GM19452 (cell line): ENCODE measurements at regions not wholly inside any gene's neighbourhood (a gene's known extent, or its start where the extent isn't known, plus 50 kb on each side); places are given as distances from the start of the nearest gene placed in this dataset.

ENCODE experiments used
- ATAC-seq: cut with Tn5 transposase; IDR thresholded peaks from one replicate; pipeline ENCODE4 v1.9.1; 2021; ENCODE audit not compliant: unreplicated experiment

DNA sequence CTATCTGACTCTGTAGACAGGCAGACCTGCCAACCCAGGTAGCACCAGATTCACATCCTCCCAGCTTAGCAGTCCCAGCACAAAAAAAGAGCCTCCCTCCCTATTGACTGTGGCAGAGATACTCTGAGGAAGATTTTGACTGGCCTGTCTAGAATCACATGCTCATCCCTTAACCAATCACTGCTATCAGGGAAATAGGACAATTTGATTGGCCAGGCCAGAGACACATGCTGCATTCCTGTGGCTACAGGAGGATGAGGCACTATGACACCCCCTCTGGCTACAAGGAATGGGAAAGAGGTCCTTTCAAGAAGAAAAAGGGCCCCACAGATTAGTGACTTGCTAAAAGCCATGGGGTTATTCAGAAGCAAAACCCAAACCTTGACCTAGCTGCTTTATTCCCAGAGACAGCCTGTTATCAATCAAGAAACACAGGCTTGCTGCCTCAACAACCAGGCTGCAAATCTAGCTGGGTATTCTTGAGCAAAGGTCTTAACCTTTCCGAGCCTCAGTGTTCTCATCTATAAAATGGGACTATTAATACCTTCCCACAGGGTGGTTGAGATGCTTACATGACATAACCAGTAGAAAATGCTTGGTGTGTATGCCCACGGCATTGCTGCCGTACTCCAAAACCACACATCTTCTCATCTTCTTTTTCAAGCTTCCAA, 147.6 kb downstream of the BCOR start:
- ATAC-seq, result no peak

DNA sequence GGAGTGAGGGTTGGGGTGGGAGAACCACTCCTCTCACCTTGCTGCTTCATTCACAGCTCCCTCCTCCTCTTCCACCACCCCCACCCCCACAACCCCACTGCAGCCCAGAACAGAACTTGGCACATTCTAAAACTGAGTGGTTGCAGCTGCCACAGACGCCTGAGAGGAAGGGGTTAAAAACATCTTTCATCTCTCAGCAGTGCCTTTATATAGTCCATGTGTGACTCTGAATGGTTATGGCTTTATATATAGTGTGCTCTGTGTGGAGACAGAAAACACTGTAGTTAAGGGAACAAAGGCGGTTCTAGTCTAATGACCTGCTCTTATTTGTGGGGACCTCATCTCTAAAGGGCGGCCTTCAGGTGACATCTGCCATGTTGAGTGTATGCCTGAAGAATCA, 144.8 kb downstream of the BCOR start:
- no peak for ATAC-seq

DNA sequence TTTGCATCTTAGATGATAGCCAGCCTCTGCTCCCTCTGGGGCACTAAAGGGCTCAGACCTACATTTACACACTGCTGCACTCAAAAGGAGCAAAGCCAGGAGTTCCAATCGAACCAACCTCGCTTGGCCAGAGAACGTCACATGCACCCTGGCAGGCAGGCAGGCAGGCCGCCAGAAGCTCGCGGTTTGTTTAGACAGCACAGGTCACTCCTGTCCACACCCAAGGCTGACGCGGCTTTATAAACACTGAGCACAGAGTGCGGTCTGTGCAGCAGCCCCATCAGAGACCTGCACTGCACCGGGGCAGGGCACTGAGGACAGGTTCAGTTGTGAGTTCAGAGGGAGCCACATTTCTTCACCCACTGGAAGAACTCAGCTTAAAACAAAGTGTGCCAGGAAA, 143.9 kb downstream of the BCOR start:
- ATAC-seq, result no peak

DNA sequence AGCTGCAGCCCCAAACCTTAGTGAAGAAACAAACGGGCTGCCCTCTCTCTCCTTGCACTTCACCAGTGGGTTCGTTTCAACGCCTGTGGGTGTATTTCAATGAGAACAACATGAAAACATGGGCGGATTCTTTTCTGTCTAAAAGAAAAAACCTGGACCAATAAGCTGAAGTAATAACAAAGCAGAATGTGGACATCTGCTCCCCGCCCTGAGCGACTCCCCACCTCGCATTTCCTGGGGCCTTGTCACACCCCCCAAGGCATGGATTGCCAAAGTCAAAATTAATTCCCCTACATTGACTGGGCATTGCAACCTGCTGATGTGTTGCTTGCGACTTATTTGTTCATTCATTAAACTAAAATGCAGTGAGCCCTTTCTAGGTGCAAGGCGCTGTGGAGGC, 142.9 kb downstream of the BCOR start:
- ATAC-seq, result no peak

DNA sequence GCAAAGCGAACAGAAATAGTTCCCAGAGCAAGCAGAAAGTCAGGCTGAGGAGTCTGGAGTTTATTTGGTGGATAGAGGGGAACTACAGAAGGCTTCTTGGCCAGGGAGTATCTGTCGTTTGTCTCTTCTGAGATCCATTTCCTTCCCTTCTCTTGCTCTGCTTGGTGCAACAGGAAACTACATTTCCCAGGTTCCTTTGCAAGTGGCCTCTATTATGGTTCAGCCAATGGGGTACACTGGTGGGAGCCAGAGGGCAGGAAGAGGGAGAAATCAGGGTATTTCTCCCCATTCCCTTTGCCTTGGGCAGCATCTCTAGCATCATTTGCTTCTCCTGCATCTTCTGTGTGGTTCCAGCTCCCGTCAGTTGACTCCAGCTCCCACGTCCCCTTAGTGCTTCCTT, 142.1 kb downstream of the BCOR start:
- ATAC-seq, result no peak

DNA sequence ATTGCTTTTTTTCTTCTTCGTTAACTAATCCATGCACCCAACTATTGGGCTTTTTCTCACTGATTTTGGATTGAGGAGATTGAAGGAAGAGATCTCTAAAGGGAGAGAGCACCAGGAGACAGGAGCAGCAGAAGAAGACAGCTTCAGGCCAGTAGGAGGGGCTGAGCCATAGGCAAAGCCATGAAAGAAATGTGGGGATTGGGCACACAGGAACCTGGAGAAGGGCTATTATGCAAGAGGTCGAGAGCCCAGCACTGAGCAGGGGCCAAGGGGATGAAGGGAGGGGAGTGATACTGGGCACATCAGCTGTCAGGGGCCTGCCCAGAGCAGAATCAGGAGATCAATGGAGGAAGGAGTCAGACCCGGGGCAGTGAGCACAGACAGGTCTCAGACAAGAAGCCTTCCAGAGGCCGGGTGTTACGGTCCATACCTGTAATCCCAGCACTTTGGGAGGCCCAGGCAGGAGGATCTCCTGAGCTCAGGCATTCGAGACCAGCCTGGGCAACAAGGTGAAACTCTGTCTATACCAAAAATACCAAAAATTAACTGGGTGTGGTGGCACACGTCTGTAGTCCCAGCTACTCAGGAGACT, 140.9 kb downstream of the BCOR start:
- no peak for ATAC-seq

DNA sequence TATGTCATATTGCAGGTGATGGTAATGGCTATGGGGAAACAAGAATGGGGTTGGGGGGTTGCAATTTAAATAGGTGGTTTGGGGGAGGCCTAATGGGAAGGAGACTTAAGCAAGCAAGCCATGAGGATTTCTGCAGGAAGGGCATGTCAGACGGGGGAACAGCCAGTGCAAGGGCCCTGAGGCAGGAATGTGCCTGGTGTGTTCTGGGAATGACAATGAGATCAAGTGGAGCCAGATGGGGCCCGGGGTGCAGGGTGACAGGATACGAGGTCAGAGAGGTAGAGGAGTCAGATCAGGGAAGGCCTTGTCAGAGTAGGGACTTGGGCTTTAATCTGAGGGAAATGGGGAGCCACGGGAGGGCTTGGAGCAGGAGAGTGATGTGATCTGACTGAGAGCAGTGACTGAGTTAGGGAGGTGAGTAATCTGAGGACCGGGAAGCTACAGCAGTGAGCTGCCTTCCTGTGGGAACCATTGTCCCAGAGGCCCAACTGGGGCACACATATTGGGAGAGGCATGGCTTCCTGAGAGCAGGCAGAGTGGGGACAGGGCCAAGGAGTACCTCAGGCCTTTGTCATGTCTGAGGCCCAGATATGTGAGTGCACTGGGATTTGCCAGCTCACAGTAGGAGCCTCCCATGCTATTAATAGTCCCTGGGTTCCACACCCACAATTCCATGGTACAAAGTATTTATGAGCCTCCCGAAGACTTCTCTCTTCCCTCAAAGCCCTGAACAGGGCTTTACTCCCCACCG, 139.8 kb downstream of the BCOR start:
- ATAC-seq, result no peak

DNA sequence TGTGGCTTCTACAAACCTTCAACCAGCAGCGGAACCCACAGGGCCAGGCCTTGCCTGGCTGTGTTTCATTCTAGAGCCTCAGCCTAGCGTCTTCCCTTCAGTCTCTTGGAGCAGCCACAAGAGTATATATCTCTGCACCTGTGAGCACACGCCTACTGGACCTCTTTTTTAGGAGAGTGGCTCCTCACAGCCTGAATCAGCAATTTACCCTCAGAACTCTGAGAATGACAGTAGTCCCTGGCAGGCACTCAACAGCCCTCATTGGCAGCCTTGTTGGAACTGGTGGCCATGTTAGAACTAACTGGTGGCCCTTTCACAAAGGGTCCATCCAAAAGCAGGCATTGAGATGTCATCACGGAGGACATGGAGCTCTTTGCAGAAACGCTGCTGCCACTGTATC, 138.9 kb downstream of the BCOR start:
- no peak for ATAC-seq

DNA sequence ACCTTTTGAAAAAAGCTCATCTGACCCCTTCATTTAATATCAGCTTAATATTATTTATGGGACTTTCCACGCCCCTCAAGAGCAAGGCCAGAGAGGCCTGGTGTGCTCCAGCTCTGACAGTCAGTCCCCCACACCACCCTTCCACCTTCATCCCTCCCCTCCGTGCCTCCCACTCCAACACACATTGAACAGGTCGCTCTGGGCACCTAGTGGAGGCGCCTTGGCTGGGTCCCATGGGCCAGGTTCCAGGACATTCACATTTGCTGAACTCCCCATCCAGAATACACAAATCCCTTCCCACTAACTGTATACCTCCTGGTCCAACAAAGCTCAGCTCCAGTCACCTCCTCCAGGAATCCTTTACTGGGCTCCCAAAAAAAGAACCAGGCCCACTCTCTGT, 137.5 kb downstream of the BCOR start:
- ATAC-seq, result no peak

DNA sequence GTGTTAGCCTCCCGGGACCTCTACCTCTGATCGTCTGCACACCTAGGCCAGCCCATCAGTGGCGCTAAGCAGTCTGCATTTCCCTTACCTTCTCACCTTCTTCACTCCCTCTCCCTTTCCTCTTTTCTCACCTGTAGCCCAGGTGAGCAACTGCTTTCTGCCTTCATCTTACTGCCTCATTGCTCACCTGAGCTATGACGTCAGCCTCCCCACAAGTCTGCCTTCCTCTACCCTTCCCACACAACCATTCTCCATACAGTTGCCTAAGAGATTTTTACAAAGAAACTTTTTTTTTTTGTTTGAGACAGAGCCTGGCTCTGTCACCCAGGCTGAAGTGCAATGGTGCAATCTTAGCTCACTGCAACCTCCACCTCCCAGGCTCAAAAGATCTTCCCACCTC, 136.3 kb downstream of the BCOR start:
- no peak for ATAC-seq

DNA sequence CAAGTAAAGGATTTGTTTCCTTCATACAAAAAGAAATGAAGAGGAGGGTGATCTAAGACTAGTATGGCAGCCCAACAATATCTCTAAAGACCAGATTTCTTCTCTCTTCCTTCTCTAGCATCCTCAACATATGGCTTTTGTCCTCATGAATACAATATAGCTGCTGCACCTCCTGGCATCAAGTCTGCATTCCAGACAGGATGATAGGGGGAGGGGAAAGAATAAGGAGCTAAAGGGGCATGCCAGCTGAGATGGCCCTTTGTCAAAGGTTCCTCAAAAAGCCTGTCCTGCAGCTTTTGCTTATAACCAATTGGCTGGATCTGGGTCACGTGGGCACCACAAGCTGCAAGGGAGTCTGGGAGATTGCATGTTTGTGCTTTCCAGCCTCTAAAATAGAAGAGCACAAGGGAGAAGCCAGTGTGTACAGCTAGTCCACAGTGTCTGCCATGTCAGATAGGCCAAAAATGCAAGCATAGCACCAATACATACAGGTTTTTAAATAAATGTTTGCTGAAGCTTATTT, 132.6 kb downstream of the BCOR start:
- ATAC-seq, result no peak

DNA sequence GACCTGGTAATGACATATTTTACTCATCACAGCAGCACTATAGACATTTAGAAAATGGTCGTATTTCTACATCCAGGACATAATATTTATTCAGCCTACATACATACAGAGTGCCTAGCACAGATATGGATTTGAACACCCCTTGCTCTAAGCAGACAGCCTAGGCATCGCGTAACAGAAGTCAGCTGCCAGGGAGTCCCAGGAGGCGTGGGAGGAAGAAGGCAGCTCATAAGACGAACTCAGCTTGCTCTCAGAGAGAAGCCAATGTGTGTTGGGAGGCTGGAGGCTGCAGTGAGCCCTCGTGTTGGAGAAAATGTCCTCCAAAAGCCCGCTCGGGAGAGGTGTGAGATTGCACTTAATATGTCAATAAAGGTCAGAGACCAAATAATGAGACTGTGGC, 131.6 kb downstream of the BCOR start:
- no peak for ATAC-seq

DNA sequence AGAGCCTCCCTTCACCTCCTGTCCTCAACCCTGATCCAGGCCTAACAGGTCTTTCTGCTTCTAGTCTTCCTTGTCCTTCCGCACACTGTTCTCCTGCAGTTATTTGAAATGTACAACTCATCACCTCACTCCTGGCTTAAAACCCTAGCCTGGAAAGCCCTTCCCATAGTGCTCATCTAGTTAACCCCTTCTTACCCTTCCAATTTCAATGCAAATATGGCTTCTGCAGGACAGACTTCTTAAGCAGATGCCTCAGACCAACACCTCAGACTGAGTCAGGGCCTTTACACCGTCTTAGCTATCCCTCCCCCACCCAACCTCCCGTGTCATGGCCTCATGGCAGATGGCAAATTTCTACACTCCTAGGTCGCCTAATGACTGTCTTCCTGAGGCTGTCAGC, 130.4 kb downstream of the BCOR start:
- no peak for ATAC-seq

DNA sequence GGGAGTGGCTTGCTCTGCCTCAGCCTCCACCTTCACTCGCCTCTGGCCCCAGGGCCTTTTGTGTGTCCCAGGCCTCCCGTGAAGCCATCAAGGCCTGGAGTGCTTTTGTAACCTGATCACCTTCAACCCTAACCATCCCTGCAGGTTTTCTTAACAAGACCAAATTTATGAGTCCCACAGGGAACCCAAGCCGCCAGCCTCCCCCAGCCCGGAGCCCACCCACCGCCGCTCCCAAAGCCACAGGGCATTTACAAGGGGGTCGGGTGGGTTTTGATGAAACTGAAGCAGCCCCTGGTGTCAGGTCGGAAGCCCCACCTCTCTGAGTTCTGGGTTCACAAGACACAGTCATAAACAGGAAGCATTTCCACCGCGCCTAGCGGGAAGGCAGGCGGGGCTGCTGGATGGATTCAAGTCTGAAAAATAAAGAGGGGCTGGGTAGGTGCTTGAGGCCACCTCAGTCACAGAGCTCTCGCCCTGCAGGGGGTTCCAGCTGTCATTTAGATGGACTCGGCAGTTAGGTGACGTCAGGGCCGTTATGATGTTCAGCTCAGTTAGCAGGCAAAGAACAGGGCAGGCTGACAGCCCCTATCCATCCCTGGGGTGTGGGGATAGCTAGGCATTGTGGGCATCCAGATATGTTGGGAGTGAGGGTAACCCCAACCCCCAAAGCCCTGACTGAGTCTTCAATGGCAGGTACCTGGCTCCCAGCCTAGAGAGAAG, 128.5 kb downstream of the BCOR start:
- no peak for ATAC-seq

DNA sequence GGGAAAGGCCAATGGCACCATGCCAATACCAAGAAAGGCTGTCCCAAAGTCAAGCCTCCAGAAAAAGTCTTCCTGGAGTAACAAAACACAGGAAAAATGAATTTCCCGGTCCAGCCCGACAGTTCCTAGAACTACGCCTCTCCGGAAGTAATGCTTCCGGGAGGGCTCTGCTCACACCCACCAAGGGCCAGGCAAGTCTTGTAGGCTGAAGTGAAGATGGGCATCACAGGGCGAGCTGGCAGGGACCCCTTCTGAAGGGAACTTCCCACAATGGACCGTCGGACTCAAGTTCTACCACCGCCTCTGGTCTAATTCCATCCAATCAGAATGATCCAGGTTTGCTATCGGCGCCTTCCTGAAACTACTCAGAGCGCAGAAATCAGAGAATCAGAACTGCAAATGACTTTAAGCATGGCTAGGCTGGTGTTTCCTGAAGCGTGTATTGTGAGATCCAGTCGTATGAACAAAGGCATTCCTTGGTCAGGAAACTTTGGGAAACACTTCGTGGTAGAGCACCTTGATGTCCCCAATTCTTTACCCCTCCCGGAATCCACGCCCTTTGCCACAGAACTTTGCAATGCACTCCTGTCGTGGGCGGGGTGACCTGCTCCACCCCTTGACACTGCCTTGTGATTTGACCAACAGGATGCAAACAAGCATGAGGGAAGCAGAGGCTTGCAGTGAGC, 127.8 kb downstream of the BCOR start:
- no peak for ATAC-seq

DNA sequence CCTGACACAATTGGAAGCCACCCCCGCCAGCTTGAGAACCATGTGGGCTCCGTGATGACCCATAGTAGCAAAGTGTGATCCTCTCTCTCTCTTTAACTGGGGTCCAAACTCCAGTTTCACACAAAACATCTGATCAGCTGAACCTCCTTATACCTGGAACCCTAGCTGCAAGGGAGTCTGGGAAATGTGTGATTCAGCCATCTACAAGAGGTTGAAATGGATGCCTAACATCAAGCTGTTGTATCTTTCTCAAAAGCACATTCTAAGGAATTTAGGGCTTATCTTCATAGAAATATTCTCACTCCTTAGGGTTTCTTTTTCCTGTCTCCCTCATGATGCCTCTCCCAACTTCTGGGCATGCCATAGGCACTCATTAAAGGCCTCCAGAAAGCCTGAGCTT, 126.0 kb downstream of the BCOR start:
- ATAC-seq, result no peak

DNA sequence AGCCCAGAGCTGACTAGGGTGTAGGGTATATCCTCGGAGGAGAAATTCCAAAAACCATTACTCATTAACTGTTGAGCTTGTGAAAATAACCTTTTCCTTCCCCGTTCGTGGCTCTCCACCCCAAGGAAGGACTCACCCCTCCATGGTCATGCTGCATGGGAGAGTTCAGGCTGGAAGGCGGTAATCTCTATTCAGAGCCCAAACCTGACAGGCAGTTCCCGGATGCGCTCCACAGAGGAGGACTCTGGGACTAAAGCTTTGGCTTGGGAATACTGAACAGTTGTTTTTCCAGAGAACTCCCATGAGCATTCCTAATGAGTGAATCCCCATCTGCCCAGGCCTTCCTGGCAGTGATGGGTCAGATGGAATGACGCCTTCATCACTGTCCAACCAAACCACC, 125.4 kb downstream of the BCOR start:
- ATAC-seq, result no peak

DNA sequence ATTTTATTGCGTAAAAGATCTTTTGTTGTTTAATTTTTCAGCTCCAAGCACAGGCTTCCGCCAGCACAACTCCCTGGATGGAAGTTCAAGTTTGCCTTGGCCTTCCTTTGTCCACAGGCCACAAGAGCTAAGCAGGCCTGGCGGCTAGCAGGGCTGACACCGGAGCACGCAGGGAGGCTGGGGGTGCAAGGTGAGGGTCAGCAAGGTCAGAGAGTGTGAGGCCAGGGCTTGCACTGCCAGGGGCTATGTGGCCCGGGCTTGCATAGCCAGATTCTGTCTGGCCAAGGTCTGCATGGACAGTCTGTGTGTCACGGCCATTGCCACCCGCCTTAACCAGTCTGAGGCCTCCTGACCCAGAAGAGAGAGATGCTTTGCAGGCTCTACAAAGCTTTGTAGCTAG, 123.9 kb downstream of the BCOR start:
- ATAC-seq, result no peak

DNA sequence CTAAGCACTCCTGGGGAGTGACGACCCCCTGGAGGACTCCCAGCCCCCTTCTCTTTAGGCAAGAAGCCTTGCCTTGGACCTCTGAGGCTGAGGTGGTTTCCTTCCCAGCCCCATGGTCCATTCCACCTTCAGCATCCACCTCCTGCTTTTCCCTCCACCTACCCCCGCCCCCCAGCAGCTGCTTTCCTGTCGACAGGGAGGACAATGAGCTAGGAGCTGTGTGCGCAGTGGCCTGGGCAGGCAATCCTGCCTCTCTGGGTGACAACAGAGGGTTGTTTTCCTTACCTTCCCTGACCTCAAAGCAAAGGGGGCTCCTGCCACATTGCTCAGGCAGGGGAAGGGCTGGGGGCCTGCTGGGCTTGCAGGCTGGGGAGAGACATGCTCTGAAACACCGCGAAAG, 123.5 kb downstream of the BCOR start:
- no peak for ATAC-seq

DNA sequence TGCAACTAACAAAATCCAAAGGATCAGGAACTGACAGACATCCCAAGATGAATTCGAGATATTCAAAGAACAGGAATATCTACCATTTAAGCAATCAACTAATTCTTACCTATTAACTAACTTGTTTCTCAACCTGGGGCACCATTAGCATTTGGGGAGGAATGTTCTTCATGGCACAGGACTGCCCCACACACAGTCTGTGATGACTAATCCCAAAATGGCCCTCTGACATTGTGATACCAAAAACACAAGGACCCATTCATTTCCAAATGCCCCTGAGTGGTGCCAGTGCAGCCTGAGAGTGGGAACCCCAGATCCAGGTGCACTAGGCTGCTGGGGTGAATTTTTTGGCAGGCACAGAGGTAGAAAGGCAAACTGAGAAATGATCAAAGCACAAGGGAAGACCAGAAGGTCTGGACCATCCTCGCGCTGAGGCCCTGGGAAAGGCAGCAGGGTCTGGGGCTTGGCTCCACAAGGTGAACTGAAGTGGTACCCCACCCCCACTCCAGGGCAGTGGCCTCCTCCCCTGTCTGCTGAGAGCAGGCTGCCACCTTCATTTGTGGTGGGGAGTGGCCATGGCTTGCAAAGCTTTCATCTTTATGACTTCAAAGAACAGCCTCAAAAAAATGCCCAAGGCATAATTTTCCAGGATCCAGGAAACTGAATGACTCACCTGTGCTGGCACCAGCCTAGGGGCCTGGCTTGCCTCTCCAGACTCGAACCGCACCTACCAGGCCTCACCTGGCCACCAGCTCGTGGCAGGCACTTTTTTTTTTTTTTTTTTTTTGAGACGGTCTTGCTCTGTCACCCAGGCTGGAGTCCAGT, 122.4 kb downstream of the BCOR start:
- ATAC-seq, result no peak
